ENCODE measurements at regions not wholly inside any gene's neighbourhood (a gene's known extent, or its start where the extent isn't known, plus 50 kb on each side); places are given as distances from the start of the nearest gene placed in this dataset.

DNA sequence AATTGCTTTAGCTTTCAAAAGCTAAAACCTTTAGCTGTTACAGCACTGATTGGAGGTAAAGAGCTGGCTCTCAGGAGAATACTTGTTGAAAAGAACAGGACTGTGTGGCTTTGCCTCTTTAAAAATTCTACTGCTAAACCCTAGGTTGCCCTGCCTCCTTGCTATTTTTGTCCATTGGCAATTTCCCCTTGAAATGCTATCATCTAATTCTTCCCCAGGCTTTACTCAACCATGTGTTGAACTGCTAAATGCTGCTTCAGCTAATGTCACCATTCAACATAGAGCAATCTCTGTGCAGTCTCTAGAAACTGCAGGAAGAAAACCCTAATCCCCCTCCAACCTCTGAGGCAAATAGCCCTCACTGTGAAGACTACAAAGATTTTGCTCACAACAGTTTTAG is 203.7 kb upstream of the ARX start:
- H3K4me3 ChIP-seq (ENCODE audit: severe bottlenecking): no peak overlapping the region
- no peaks in the 10 kb centered on the region for H3K36me3 ChIP-seq (ENCODE audit: low read depth)
- ATAC-seq (ENCODE audit: low read depth) (no peak), DNase-seq (ENCODE audit: low spot score) (no peak)
- TF ChIP-seq, protein P1, sequence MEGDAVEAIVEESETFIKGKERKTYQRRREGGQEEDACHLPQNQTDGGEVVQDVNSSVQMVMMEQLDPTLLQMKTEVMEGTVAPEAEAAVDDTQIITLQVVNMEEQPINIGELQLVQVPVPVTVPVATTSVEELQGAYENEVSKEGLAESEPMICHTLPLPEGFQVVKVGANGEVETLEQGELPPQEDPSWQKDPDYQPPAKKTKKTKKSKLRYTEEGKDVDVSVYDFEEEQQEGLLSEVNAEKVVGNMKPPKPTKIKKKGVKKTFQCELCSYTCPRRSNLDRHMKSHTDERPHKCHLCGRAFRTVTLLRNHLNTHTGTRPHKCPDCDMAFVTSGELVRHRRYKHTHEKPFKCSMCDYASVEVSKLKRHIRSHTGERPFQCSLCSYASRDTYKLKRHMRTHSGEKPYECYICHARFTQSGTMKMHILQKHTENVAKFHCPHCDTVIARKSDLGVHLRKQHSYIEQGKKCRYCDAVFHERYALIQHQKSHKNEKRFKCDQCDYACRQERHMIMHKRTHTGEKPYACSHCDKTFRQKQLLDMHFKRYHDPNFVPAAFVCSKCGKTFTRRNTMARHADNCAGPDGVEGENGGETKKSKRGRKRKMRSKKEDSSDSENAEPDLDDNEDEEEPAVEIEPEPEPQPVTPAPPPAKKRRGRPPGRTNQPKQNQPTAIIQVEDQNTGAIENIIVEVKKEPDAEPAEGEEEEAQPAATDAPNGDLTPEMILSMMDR (IDR thresholded peaks at IDR 0.05; ENCODE audit: poor library complexity, severe bottlenecking): no peak
- no peak overlapping the region for H3K27ac ChIP-seq (ENCODE audit: poor library complexity, severe bottlenecking)
- H3K9me3 ChIP-seq (ENCODE audit: severe bottlenecking): no peaks in the 10 kb centered on the region
- H3K4me1 ChIP-seq (ENCODE audit: insufficient read depth, poor library complexity, severe bottlenecking): no peaks in the 10 kb centered on the region
- H3K27me3 ChIP-seq (ENCODE audit: insufficient read depth, poor library complexity, severe bottlenecking): no peaks in the 10 kb centered on the region

DNA sequence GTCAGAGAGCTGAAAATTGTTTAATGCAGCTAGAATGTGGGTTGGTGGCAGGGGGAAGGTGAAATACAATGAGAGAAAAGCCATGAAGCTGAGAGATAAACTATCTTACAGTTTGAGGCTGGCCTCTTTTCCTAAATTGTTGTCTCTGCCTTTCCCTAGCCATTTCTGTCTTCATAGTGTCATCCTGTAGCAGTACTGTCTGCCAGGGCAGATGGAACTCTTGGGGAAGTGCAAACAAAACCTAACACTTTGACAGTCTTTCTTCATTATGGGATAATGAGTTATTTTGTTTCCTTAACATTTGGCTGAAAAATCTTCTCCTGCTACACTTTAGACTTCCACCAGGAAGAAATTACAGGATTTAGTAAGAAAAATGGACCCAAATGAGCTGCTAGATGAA is 197.8 kb upstream of the ARX start:
- Histone ChIP-seq H3K9me3 (ENCODE audit: severe bottlenecking) (no peaks in the 10 kb centered on the region), H3K36me3 (ENCODE audit: low read depth) (no peaks in the 10 kb centered on the region), H3K4me1 (ENCODE audit: insufficient read depth, poor library complexity, severe bottlenecking) (no peaks in the 10 kb centered on the region), H3K4me3 (ENCODE audit: severe bottlenecking) (no peak overlapping the region), H3K27ac (ENCODE audit: poor library complexity, severe bottlenecking) (no peak overlapping the region), H3K27me3 (ENCODE audit: insufficient read depth, poor library complexity, severe bottlenecking) (no peaks in the 10 kb centered on the region)
- TF ChIP-seq, protein P1 (IDR thresholded peaks at IDR 0.05; ENCODE audit: poor library complexity, severe bottlenecking): no peak
- no peak for DNase-seq (ENCODE audit: low spot score)
- no peak for ATAC-seq (ENCODE audit: low read depth)

DNA sequence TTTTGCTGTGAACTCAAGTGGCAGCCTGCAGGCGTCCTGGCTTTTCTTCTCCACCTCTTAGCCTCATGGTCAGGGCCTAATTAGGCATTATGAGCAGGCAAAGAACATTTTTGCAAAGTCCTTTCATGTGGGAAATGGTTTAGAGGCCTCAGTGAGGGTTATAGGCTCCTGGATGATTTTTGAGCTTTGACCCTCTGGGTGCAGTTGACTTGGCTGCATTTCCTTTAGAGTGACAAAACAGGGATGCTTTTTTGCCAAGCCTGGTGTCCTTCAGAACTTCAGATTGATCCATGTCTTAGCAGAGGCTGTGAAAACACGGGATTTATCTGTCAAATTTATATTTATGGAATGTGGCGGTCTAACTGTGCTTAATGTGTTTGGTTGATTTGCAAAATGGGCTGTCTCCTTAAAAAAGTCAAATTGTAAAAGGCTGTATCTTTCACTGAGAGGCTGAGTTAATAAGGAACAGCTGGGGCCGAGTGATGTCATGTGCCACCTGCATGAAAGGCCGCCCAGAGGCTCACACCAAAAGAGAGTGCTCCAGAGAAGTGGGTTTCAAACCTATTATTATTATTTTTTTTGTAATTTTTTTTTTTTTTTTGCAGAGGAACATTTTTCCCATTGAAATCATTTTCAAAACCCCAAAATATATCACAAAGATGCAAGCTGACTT is 192.2 kb upstream of the ARX start:
- H3K36me3 ChIP-seq (ENCODE audit: low read depth): no peaks in the 10 kb centered on the region
- H3K27me3 ChIP-seq (ENCODE audit: insufficient read depth, poor library complexity, severe bottlenecking): no peaks in the 10 kb centered on the region
- H3K4me3 ChIP-seq (ENCODE audit: severe bottlenecking): no peak overlapping the region
- DNase-seq (ENCODE audit: low spot score) (no peak), ATAC-seq (ENCODE audit: low read depth) (no peak)
- TF ChIP-seq, protein P1 (IDR thresholded peaks at IDR 0.05; ENCODE audit: poor library complexity, severe bottlenecking): no peak
- no peak overlapping the region for H3K27ac ChIP-seq (ENCODE audit: poor library complexity, severe bottlenecking)
- no peaks in the 10 kb centered on the region for H3K9me3 ChIP-seq (ENCODE audit: severe bottlenecking)
- no peaks in the 10 kb centered on the region for H3K4me1 ChIP-seq (ENCODE audit: insufficient read depth, poor library complexity, severe bottlenecking)

DNA sequence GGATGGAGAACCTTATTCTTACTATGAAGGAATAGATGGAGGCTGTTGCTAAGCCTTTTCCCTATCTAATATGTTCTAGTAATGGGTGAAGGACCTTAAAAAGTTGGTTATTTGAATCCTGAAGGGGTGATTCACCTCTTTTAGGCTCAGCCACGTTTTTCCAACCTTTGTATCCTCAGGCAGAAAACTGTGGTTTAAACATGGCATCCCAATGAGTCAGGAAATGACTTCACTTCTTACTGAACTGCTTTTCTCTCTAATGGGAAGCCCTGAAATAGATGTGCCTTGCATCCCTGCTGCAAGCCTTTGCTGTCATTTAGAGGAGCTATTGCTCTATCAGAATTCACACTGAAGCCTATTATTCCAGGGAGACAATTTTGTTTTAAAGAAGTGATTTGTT is 191.0 kb upstream of the ARX start:
- no peak overlapping the region for H3K4me3 ChIP-seq (ENCODE audit: severe bottlenecking)
- DNase-seq (ENCODE audit: low spot score) (no peak), ATAC-seq (ENCODE audit: low read depth) (peak; percentile 77)
- no peaks in the 10 kb centered on the region for H3K9me3 ChIP-seq (ENCODE audit: severe bottlenecking)
- no peak overlapping the region for H3K27ac ChIP-seq (ENCODE audit: poor library complexity, severe bottlenecking)
- TF ChIP-seq, protein P1 (IDR thresholded peaks at IDR 0.05; ENCODE audit: poor library complexity, severe bottlenecking): no peak
- H3K4me1 ChIP-seq (ENCODE audit: insufficient read depth, poor library complexity, severe bottlenecking): no peaks in the 10 kb centered on the region
- no peaks in the 10 kb centered on the region for H3K36me3 ChIP-seq (ENCODE audit: low read depth)
- H3K27me3 ChIP-seq (ENCODE audit: insufficient read depth, poor library complexity, severe bottlenecking): no peaks in the 10 kb centered on the region

DNA sequence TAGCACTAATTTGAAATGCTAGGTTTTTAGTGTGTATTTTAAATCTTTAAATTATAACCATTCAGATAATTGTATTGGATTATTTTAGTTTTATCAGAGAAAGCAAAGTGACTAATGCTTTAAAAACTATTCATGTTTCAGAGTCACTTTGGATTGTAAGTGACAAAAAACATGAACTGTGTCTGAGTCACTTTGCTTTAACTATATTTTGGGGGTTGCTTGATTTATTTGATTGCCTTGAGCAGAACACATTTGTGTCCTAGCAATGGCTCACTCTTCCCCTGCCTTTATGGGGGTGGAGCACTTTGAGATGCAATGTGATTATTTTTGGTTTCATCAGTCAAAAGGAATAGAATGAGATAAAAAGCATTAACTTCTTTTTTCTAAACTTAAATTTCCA is 188.4 kb upstream of the ARX start:
- Histone ChIP-seq H3K9me3 (ENCODE audit: severe bottlenecking) (no peaks in the 10 kb centered on the region), H3K4me1 (ENCODE audit: insufficient read depth, poor library complexity, severe bottlenecking) (no peaks in the 10 kb centered on the region), H3K27me3 (ENCODE audit: insufficient read depth, poor library complexity, severe bottlenecking) (no peaks in the 10 kb centered on the region), H3K27ac (ENCODE audit: poor library complexity, severe bottlenecking) (no peak overlapping the region), H3K36me3 (ENCODE audit: low read depth) (no peaks in the 10 kb centered on the region), H3K4me3 (ENCODE audit: severe bottlenecking) (no peak overlapping the region)
- ATAC-seq (ENCODE audit: low read depth) (no peak), DNase-seq (ENCODE audit: low spot score) (no peak)
- TF ChIP-seq, protein P1 (IDR thresholded peaks at IDR 0.05; ENCODE audit: poor library complexity, severe bottlenecking): no peak
